ENCODE measurements at regions not wholly inside any gene's neighbourhood (a gene's known extent, or its start where the extent isn't known, plus 50 kb on each side); places are given as distances from the start of the nearest gene placed in this dataset.

- TF ChIP-seq MAX (IDR thresholded peaks at IDR 0.05) (no peak), CTCF (IDR thresholded peaks at IDR 0.05) (no peak), BCL3 (IDR thresholded peaks at IDR 0.05) (no peak), REST (IDR thresholded peaks at IDR 0.05) (no peak), POLR2A (IDR thresholded peaks at IDR 0.05; ENCODE audit: low read length) (no peak), EP300 (IDR thresholded peaks at IDR 0.05) (no peak), SMC3 (IDR thresholded peaks at IDR 0.05) (no peak), RARB (CRISPR knock-in tag; IDR thresholded peaks at IDR 0.05) (no peak), ZC3H11A (IDR thresholded peaks at IDR 0.05) (no peak), BHLHE40 (IDR thresholded peaks at IDR 0.05; ENCODE audit: low read depth, low read length) (no peak), SREBF2 (IDR thresholded peaks at IDR 0.05) (no peak), CEBPB (IDR thresholded peaks at IDR 0.05) (no peak)
Observed at GRCh38 chr4:111921714-111922113, 223.5 kb upstream of the FAM241A start.
